NCI-H345 (cell line): ENCODE measurements at regions not wholly inside any gene's neighbourhood (a gene's known extent, or its start where the extent isn't known, plus 50 kb on each side); places are given as distances from the start of the nearest gene placed in this dataset.

ENCODE experiments used
- DNase-seq: peaks from one replicate; lab custom pipeline; 2025; lab: John Stamatoyannopoulos, UW

DNA sequence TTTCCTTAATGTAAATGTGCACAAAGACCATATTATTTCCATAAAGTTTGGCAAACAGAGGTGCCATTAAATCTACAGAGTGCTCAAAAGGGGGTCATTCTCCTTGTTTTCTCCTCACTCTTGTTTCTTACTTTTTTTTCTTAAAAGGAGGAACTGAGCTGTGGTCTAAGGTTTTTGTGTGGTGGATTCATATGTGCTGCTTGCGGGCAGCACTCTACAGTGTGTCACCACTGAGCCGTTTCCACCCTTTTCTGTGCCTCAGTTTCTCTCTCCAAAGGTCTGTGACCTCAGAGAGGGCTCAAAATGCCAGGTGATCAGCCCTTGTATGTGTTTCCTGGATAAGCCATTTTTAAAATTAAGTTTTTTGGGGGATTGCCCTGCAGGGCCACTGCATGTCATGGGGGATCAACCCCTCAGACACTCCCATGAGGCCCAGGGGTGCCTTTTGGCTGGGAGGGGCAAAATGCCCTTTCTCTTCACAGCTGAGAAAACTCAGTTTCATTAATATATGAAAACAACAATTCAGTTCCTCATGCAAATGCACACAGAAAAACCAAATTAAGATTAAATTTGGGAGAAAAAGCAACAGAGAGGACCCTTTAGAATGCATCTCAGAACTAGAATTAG, 56.9 kb upstream of the VOPP1 start:
- DNase-seq: no peak

DNA sequence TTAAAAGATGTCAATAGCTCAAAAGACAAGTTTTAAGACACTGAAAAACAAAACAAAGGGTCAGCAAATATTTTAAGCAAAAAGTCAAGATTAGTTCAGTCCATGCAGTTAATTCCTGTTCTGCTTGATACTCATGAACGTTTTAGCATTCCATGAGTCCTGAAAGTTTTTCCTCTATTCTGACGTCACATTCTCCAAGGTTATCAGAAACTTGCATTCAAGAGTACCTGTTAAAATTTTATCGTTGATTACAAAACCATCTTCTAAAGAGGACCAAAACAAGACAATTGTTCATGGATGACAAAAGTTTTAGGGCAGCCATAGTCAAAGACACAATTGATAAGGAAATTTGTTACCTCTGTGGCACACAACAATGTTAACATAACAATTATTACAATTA, 52.5 kb upstream of the VOPP1 start:
- no peak for DNase-seq

DNA sequence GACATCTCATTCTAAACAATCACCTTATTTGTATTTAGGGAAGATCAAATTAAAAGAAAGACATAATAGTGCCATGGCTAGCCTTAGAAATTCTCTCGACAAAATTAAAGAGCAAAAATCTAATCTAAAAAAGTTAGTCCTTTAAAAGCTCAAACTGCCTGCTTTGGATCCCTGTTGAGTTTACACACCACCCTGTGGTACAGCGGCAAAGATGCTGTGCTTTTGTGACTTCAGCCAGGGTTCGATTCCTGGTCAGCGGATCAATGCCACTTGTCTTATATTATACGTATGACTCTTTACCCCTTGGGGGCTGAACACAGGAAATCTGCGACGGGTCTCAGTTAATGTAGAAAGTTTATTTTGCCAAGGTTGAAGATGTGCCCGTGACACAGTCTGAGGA, 51.3 kb upstream of the VOPP1 start:
- no peak for DNase-seq

DNA sequence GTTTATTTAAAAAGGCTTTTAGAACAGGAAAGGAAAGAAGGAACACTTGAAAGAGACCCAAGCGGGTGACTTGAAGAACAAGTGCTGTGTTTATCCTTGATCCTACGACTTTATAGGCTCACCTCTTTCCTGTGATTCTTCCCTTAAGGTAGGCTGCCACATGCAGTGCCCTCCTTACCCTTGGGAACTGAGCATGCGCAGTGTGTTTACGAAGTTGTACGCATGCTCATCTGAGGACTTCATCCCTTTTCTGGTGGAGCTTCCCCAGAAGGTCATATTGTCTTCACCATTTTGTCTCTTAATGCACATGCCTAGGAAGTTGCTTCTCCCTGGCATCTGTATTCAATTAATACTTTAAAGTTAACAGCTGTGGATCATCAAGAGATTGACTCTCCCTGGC, 49.9 kb upstream of the VOPP1 start:
- no peak for DNase-seq
